H1 (cell line): ENCODE measurements at regions not wholly inside any gene's neighbourhood (a gene's known extent, or its start where the extent isn't known, plus 50 kb on each side); places are given as distances from the start of the nearest gene placed in this dataset.

Experiments used
- CTCF ChIA-PET: fragments of 300-600 bp; sonication (Branson Sonifier 250); formaldehyde crosslinking; loops from one replicate; lab custom pipeline; 2021; ENCODE audit not compliant: partially characterized antibody; lab: Charles Lee
- POLR2A ChIA-PET: fragments of 300-600 bp; sonication (Branson Sonifier 250); formaldehyde crosslinking; loops from one replicate; lab custom pipeline; 2021; ENCODE audit warnings: inconsistent platforms; ENCODE audit not compliant: partially characterized antibody; lab: Charles Lee
- DNase-seq, 2 experiments: peaks; one replicate each; pipeline versions ENCODE4 v3.0.0 to v3.0.0-alpha.2; 2010 to 2022; ENCODE audit warnings: low spot score in 2 of 2, low read depth in 1 of 2, mixed read lengths in 1 of 2
- FAIRE-seq: peaks from 2 replicates; lab custom pipeline; 2011; peaks lifted over from hg19 to GRCh38; lab: Jason Lieb, UNC
- H2AFZ ChIP-seq: 2 replicates; pipeline ENCODE4 v1.8.1; 2012; ENCODE audit warnings: low read length, inconsistent platforms
- H2AK5ac ChIP-seq: 2 replicates; pipeline ENCODE4 v1.6.1; 2013; ENCODE audit warnings: low read depth, low read length
- H2BK120ac ChIP-seq: replicated peaks from 2 replicates; pipeline ENCODE3; 2013; ENCODE audit warnings: low read depth, low read length, inconsistent platforms
- H2BK12ac ChIP-seq: 2 replicates; pipeline ENCODE4 v1.6.1; 2013; ENCODE audit warnings: low read depth, low read length
- H2BK15ac ChIP-seq: 2 replicates; pipeline ENCODE4 v1.6.1; 2013; ENCODE audit warnings: low read length
- H2BK20ac ChIP-seq: 2 replicates; pipeline ENCODE4 v1.6.1; 2013; ENCODE audit warnings: low read length
- H2BK5ac ChIP-seq: 2 replicates; pipeline ENCODE4 v1.6.1; 2013; ENCODE audit warnings: low read depth, low read length
- H3K14ac ChIP-seq: 2 replicates; pipeline ENCODE4 v1.6.1; 2013; ENCODE audit warnings: inconsistent platforms; ENCODE audit not compliant: insufficient read length
- H3K18ac ChIP-seq: 2 replicates; pipeline ENCODE4 v1.6.1; 2013; ENCODE audit warnings: low read length; ENCODE audit errors: extremely low read depth
- H3K23ac ChIP-seq: 2 replicates; pipeline ENCODE4 v1.6.1; 2013; ENCODE audit warnings: inconsistent platforms; ENCODE audit not compliant: insufficient read length
- H3K23me2 ChIP-seq: 2 replicates; pipeline ENCODE4 v1.6.1; 2013; ENCODE audit warnings: low read depth, low read length
- H3K27ac ChIP-seq: 2 replicates; pipeline ENCODE4 v1.6.1; 2011; ENCODE audit warnings: low read depth, low read length, inconsistent platforms
- H3K27me3 ChIP-seq, 4 experiments: replicated peaks in 1 of 4; 1 replicate in 1 of 4; 2 replicates in 3 of 4; pipeline versions ENCODE4 v1.6.1 to v1.8.1; 2011 to 2013; ENCODE audit warnings: low read length in 3 of 4, mild to moderate bottlenecking in 3 of 4, inconsistent platforms in 2 of 4, mixed read lengths in 2 of 4, moderate library complexity in 1 of 4; ENCODE audit not compliant: control insufficient read depth in 3 of 4, insufficient read depth in 3 of 4; ENCODE audit errors: extremely low read depth in 1 of 4
- H3K36me3 ChIP-seq, 4 experiments: 2 replicates each; pipeline versions ENCODE4 v1.6.1 to v1.8.1; 2011 to 2013; ENCODE audit warnings: mild to moderate bottlenecking in 4 of 4, low read length in 3 of 4, moderate library complexity in 2 of 4, control low read depth in 1 of 4, inconsistent platforms in 1 of 4; ENCODE audit not compliant: insufficient read depth in 4 of 4, control insufficient read depth in 2 of 4
- H3K4ac ChIP-seq: replicated peaks from 2 replicates; pipeline ENCODE3; 2013; ENCODE audit warnings: low read length, low read depth, mixed read lengths, inconsistent platforms; ENCODE audit not compliant: insufficient read length
- H3K4me1 ChIP-seq, 4 experiments: replicated peaks in 1 of 4; 1 replicate in 1 of 4; 2 replicates in 3 of 4; pipeline versions ENCODE4 v1.6.1 to v1.8.1; 2011 to 2013; ENCODE audit warnings: low read length in 3 of 4, inconsistent platforms in 2 of 4, mixed read lengths in 1 of 4; ENCODE audit not compliant: insufficient read depth in 4 of 4, control insufficient read depth in 3 of 4
- H3K4me2 ChIP-seq, 2 experiments: 2 replicates each; pipeline versions ENCODE4 v1.6.1 to v1.8.1; 2011 to 2013; ENCODE audit warnings: low read depth in 2 of 2, low read length in 2 of 2, control low read depth in 1 of 2, inconsistent platforms in 1 of 2, mild to moderate bottlenecking in 1 of 2; ENCODE audit not compliant: insufficient read depth in 1 of 2
- H3K4me3 ChIP-seq, 4 experiments: fragments of 200-600, 300-600 bp in 1 of 4; sonication (generic), shearing (Covaris generic), sonication (Bioruptor Twin) in 1 of 4; 2 replicates each; pipeline versions ENCODE4 v1.5.1 to v1.8.1; 2011 to 2016; ENCODE audit warnings: low read length in 4 of 4, low read depth in 3 of 4, control low read depth in 2 of 4, inconsistent platforms in 2 of 4, mild to moderate bottlenecking in 2 of 4, mixed read lengths in 1 of 4, moderate library complexity in 1 of 4; ENCODE audit not compliant: insufficient read depth in 2 of 4; ENCODE audit errors: extremely low read depth in 1 of 4
- H3K56ac ChIP-seq: replicated peaks from 2 replicates; pipeline ENCODE3; 2013; ENCODE audit warnings: low read depth, mild to moderate bottlenecking, mixed read lengths, low read length, inconsistent platforms; ENCODE audit not compliant: insufficient read length
- H3K79me1 ChIP-seq: 2 replicates; pipeline ENCODE4 v1.6.1; 2013; ENCODE audit warnings: low read depth, low read length, control low read depth
- H3K79me2 ChIP-seq, 2 experiments: 2 replicates each; pipeline versions ENCODE4 v1.6.1 to v1.8.1; 2012 to 2013; ENCODE audit warnings: low read length in 2 of 2, mild to moderate bottlenecking in 2 of 2, inconsistent platforms in 1 of 2; ENCODE audit not compliant: insufficient read depth in 2 of 2, control insufficient read depth in 1 of 2
- H3K9ac ChIP-seq, 4 experiments: replicated peaks in 1 of 4; 1 replicate in 1 of 4; 2 replicates in 3 of 4; pipeline versions ENCODE4 v1.6.1 to v1.8.1; 2011 to 2013; ENCODE audit warnings: low read depth in 3 of 4, low read length in 3 of 4, control low read depth in 2 of 4, mild to moderate bottlenecking in 2 of 4, moderate library complexity in 2 of 4, inconsistent platforms in 1 of 4; ENCODE audit errors: extremely low read depth in 1 of 4
- H3K9me3 ChIP-seq, 2 experiments: 2 replicates each; pipeline versions ENCODE4 v1.6.1 to v1.8.1; 2012 to 2013; ENCODE audit warnings: mild to moderate bottlenecking in 2 of 2, moderate library complexity in 2 of 2, control low read depth in 1 of 2, inconsistent platforms in 1 of 2, low read depth in 1 of 2, low read length in 1 of 2, mixed read lengths in 1 of 2; ENCODE audit not compliant: insufficient read depth in 2 of 2
- H4K20me1 ChIP-seq, 2 experiments: replicated peaks in 1 of 2; 2 replicates each; pipeline versions ENCODE3 to v1.8.1; 2011 to 2013; ENCODE audit warnings: inconsistent platforms in 2 of 2, low read length in 2 of 2, mild to moderate bottlenecking in 1 of 2; ENCODE audit not compliant: insufficient read depth in 2 of 2, control insufficient read depth in 1 of 2
- H4K5ac ChIP-seq: 2 replicates; pipeline ENCODE4 v1.6.1; 2013; ENCODE audit warnings: low read length, low read depth, mixed read lengths, inconsistent platforms; ENCODE audit not compliant: insufficient read length
- H4K8ac ChIP-seq: 2 replicates; pipeline ENCODE4 v1.8.0; 2013; ENCODE audit warnings: mild to moderate bottlenecking, moderate library complexity, low read length, inconsistent platforms; ENCODE audit not compliant: insufficient read depth; ENCODE audit errors: extremely low read depth
- H4K91ac ChIP-seq: replicated peaks from 2 replicates; pipeline ENCODE3; 2013; ENCODE audit warnings: low read length, mixed read lengths, inconsistent platforms; ENCODE audit not compliant: insufficient read length
- CREB1 ChIP-seq: IDR thresholded peaks from 2 replicates; pipeline ENCODE4 v1.6.1; 2012; ENCODE audit warnings: inconsistent platforms
- KDM4A ChIP-seq: IDR thresholded peaks from one replicate; pipeline ENCODE4 v1.7.1; 2012; ENCODE audit warnings: low read depth, mild to moderate bottlenecking, moderate library complexity, low read length, inconsistent platforms; ENCODE audit not compliant: severe bottlenecking
- NRF1 ChIP-seq: IDR thresholded peaks from 2 replicates; pipeline ENCODE4 v1.6.1; 2011; ENCODE audit warnings: mild to moderate bottlenecking, low read depth, low read length, improper control_type of control experiment
- RBBP5 ChIP-seq: IDR thresholded peaks from 2 replicates; pipeline ENCODE4 v1.7.1; 2012; ENCODE audit warnings: low read depth, mild to moderate bottlenecking, inconsistent platforms, low read length, moderate library complexity, borderline replicate concordance
- RFX5 ChIP-seq: IDR thresholded peaks from 2 replicates; pipeline ENCODE4 v1.6.1; 2011; ENCODE audit warnings: low read depth, low read length, improper control_type of control experiment, borderline replicate concordance
- SIRT6 ChIP-seq: IDR thresholded peaks from one replicate; pipeline ENCODE4 v1.7.1; 2012; ENCODE audit warnings: low read length, inconsistent platforms
- SIX5 ChIP-seq: IDR thresholded peaks from 2 replicates; pipeline ENCODE4 v1.6.1; 2011; ENCODE audit warnings: mild to moderate bottlenecking, low read depth, low read length
- SP4 ChIP-seq: IDR thresholded peaks from 2 replicates; pipeline ENCODE4 v1.6.1; 2012; ENCODE audit warnings: low read length, inconsistent platforms
- SRF ChIP-seq: IDR thresholded peaks from 2 replicates; pipeline ENCODE4 v1.6.1; 2011; ENCODE audit warnings: mild to moderate bottlenecking, low read depth, low read length, moderate library complexity
- TAF1 ChIP-seq: IDR thresholded peaks from 2 replicates; pipeline ENCODE4 v1.6.1; 2011; ENCODE audit warnings: mild to moderate bottlenecking, low read depth, low read length
- TBP ChIP-seq: IDR thresholded peaks from 2 replicates; pipeline ENCODE4 v1.6.1; 2011; ENCODE audit warnings: low read depth, low read length, improper control_type of control experiment
- TEAD4 ChIP-seq: IDR thresholded peaks from 2 replicates; pipeline ENCODE4 v1.6.1; 2012; ENCODE audit warnings: low read depth, low read length, inconsistent platforms, mixed read lengths
- ZNF274 ChIP-seq: IDR thresholded peaks from 2 replicates; pipeline ENCODE4 v1.7.0; 2012; ENCODE audit warnings: low read length, borderline replicate concordance; ENCODE audit errors: extremely low read depth
- WGBS, 2 experiments: shearing (Covaris generic) in 1 of 2; methylation state at CpG; one replicate each; pipeline versions ENCODE4 v1.1.6 to v1.1.7; 2013 to 2015; ENCODE audit warnings: low lambda C conversion rate in 2 of 2, mixed read lengths in 2 of 2, inconsistent platforms in 1 of 2, low coverage in 1 of 2, missing lambda C conversion rate in 1 of 2; ENCODE audit not compliant: insufficient replicate concordance in 2 of 2, insufficient coverage in 1 of 2, insufficient read length in 1 of 2; ENCODE audit errors: extremely low coverage in 1 of 2, missing lambda C conversion rate in 1 of 2; 5-methylcytosine and 5-hydroxymethylcytosine counted together
- TF ChIP-seq, protein P1 (sequence below): IDR thresholded peaks from 2 replicates; pipeline ENCODE4 v1.6.1; 2011; ENCODE audit warnings: low read length, improper control_type of control experiment
- TF ChIP-seq, protein P2 (sequence below): IDR thresholded peaks from 2 replicates; pipeline ENCODE4 v1.6.1; 2012; ENCODE audit warnings: inconsistent platforms

GRCh38 chr14:86288336-86288735, 758.4 kb downstream of the FLRT2 start:
- POLR2A ChIA-PET: no interaction called here
- no peak overlapping the region for H3K27ac ChIP-seq
- H2BK20ac ChIP-seq: no peak overlapping the region
- no peak overlapping the region for H2BK12ac ChIP-seq
- H3K56ac ChIP-seq: no peak overlapping the region
- no peak overlapping the region for H3K23ac ChIP-seq
- no peaks in the 10 kb centered on the region for H3K4me1 ChIP-seq
- H4K91ac ChIP-seq: no peak overlapping the region
- H3K27me3 ChIP-seq: no peaks in the 10 kb centered on the region
- H3K79me2 ChIP-seq: no peaks in the 10 kb centered on the region
- 95% methylated on average over 2 of the region's 2 CpGs; no CpG with 5 or more reads in 1 of the 2 experiments for WGBS, 2 experiments
- H3K4ac ChIP-seq: no peak overlapping the region
- H4K20me1 ChIP-seq: no peaks in the 10 kb centered on the region
- H4K8ac ChIP-seq: no peak overlapping the region
- H3K36me3 ChIP-seq: no peaks in the 10 kb centered on the region
- H3K79me1 ChIP-seq: no peaks in the 10 kb centered on the region
- no peak overlapping the region for H2BK15ac ChIP-seq
- H2BK120ac ChIP-seq: no peak overlapping the region
- FAIRE-seq (no peak), DNase-seq (no peak)
- no peak overlapping the region for H2AFZ ChIP-seq
- no peaks in the 10 kb centered on the region for H3K9me3 ChIP-seq
- no peak overlapping the region for H3K9ac ChIP-seq
- no peak overlapping the region for H2BK5ac ChIP-seq
- no peak overlapping the region for H2AK5ac ChIP-seq
- CTCF ChIA-PET: no interaction called here
- H3K4me2 ChIP-seq: no peak overlapping the region
- H3K4me3 ChIP-seq: no peak overlapping the region
- no peak overlapping the region for H3K18ac ChIP-seq
- no peaks in the 10 kb centered on the region for H3K23me2 ChIP-seq
- H4K5ac ChIP-seq: no peak overlapping the region
- no peak overlapping the region for H3K14ac ChIP-seq
- TF ChIP-seq SRF (no peak), CREB1 (no peak), NRF1 (no peak), SP4 (no peak), SIRT6 (no peak), TBP (no peak), RBBP5 (no peak), SIX5 (no peak), RFX5 (no peak), TEAD4 (no peak), KDM4A (no peak), ZNF274 (no peak), TAF1 (no peak)
- TF ChIP-seq, protein P1, sequence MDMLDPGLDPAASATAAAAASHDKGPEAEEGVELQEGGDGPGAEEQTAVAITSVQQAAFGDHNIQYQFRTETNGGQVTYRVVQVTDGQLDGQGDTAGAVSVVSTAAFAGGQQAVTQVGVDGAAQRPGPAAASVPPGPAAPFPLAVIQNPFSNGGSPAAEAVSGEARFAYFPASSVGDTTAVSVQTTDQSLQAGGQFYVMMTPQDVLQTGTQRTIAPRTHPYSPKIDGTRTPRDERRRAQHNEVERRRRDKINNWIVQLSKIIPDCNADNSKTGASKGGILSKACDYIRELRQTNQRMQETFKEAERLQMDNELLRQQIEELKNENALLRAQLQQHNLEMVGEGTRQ: no peak
- TF ChIP-seq, protein P2, sequence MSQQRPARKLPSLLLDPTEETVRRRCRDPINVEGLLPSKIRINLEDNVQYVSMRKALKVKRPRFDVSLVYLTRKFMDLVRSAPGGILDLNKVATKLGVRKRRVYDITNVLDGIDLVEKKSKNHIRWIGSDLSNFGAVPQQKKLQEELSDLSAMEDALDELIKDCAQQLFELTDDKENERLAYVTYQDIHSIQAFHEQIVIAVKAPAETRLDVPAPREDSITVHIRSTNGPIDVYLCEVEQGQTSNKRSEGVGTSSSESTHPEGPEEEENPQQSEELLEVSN: no peak
